ENCODE measurements at regions not wholly inside any gene's neighbourhood (a gene's known extent, or its start where the extent isn't known, plus 50 kb on each side); places are given as distances from the start of the nearest gene placed in this dataset.
A peak's percentile ranks its signal among the peaks of the same experiment; 100 is the strongest.

- no peak for DNase-seq (ENCODE audit: low spot score)
Measured at GRCh38 chr6:121499666-121500065, 64.2 kb downstream of the GJA1 start.

- DNase-seq (ENCODE audit: low spot score): no peak
Measured at GRCh38 chr6:121503589-121503991, 68.1 kb downstream of the GJA1 start.

GRCh38 chr6:121504227-121504626, 68.8 kb downstream of the GJA1 start:
- DNase-seq (ENCODE audit: low spot score): no peak

GRCh38 chr6:121505284-121505683, 69.8 kb downstream of the GJA1 start:
- DNase-seq (ENCODE audit: low spot score): no peak

- DNase-seq (ENCODE audit: low spot score): no peak
Measured at GRCh38 chr6:121506761-121507754, 71.6 kb downstream of the GJA1 start.

- DNase-seq (ENCODE audit: low spot score): no peak
Measured at GRCh38 chr6:121510568-121511177, 75.2 kb downstream of the GJA1 start.

- peak; percentile 62 for DNase-seq (ENCODE audit: low spot score)
Measured at GRCh38 chr6:121515630-121516265, 80.3 kb downstream of the GJA1 start.

- DNase-seq (ENCODE audit: low spot score): no peak
Measured at GRCh38 chr6:121516331-121516730, 80.9 kb downstream of the GJA1 start.

- peak; percentile 30 for DNase-seq (ENCODE audit: low spot score)
Measured at GRCh38 chr6:121520337-121521163, 85.1 kb downstream of the GJA1 start.

GRCh38 chr6:121521164-121521555, 85.7 kb downstream of the GJA1 start:
- DNase-seq (ENCODE audit: low spot score): no peak

- peak; percentile 90 for DNase-seq (ENCODE audit: low spot score)
Measured at GRCh38 chr6:121522265-121522664, 86.8 kb downstream of the GJA1 start.

GRCh38 chr6:121522771-121523386, 87.4 kb downstream of the GJA1 start:
- no peak for DNase-seq (ENCODE audit: low spot score)

- no peak for DNase-seq (ENCODE audit: low spot score)
Measured at GRCh38 chr6:121523628-121524027, 88.2 kb downstream of the GJA1 start.

GRCh38 chr6:121526282-121526681, 90.8 kb downstream of the GJA1 start:
- no peak for DNase-seq (ENCODE audit: low spot score)

GRCh38 chr6:121531658-121532169, 96.3 kb downstream of the GJA1 start:
- no peak for DNase-seq (ENCODE audit: low spot score)

- DNase-seq (ENCODE audit: low spot score): no peak
Measured at GRCh38 chr6:121533321-121533841, 97.9 kb downstream of the GJA1 start.

GRCh38 chr6:121535777-121536176, 100.3 kb downstream of the GJA1 start:
- DNase-seq (ENCODE audit: low spot score): no peak

- DNase-seq (ENCODE audit: low spot score): no peak
Measured at GRCh38 chr6:121536345-121536744, 100.9 kb downstream of the GJA1 start.

GRCh38 chr6:121539439-121539838, 104.0 kb downstream of the GJA1 start:
- DNase-seq (ENCODE audit: low spot score): no peak

- no peak for DNase-seq (ENCODE audit: low spot score)
Measured at GRCh38 chr6:121540210-121540609, 104.8 kb downstream of the GJA1 start.

- DNase-seq (ENCODE audit: low spot score): no peak
Measured at GRCh38 chr6:121544691-121545090, 109.2 kb downstream of the GJA1 start.

Measured in kidney capillary endothelial cell (primary cell).